DOHH2 (cell line): ENCODE measurements at regions not wholly inside any gene's neighbourhood (a gene's known extent, or its start where the extent isn't known, plus 50 kb on each side); places are given as distances from the start of the nearest gene placed in this dataset.

Experiments
- H3F3A ChIP-seq: fragments of 200-600 bp; sonication (generic), shearing (Covaris generic); 2 replicates; pipeline ENCODE4 v1.6.0; 2016; ENCODE audit warnings: antibody characterized with exemption, mild to moderate bottlenecking; ENCODE audit not compliant: control insufficient read depth, insufficient read depth
- H3K27ac ChIP-seq: fragments of 200-600 bp; sonication (generic); 2 replicates; pipeline ENCODE4 v1.5.1; 2014; ENCODE audit warnings: low read depth, mild to moderate bottlenecking, low read length, moderate library complexity
- H3K27me3 ChIP-seq: fragments of 200-600 bp; sonication (generic); 2 replicates; pipeline ENCODE4 v1.6.1; 2014; ENCODE audit warnings: mild to moderate bottlenecking, low read length, mixed read lengths; ENCODE audit not compliant: control insufficient read depth
- H3K36me3 ChIP-seq: fragments of 200-600 bp; sonication (generic); 2 replicates; pipeline ENCODE4 v1.6.1; 2014; ENCODE audit warnings: mild to moderate bottlenecking, low read length, moderate library complexity, mixed read lengths; ENCODE audit not compliant: control insufficient read depth
- H3K4me1 ChIP-seq: fragments of 200-600 bp; sonication (generic); 2 replicates; pipeline ENCODE4 v1.6.1; 2014; ENCODE audit warnings: mild to moderate bottlenecking, low read length, mixed read lengths; ENCODE audit not compliant: control insufficient read depth
- H3K4me2 ChIP-seq: fragments of 200-600 bp; sonication (generic); 2 replicates; pipeline ENCODE4 v1.6.0; 2014; ENCODE audit warnings: mild to moderate bottlenecking, low read length, moderate library complexity
- H3K4me3 ChIP-seq: fragments of 200-600 bp; sonication (generic); 2 replicates; pipeline ENCODE4 v1.5.1; 2014; ENCODE audit warnings: mild to moderate bottlenecking, low read length, mixed read lengths
- H3K79me2 ChIP-seq: fragments of 200-600 bp; sonication (generic); 2 replicates; pipeline ENCODE4 v1.6.1; 2014; ENCODE audit warnings: mild to moderate bottlenecking, low read length, mixed read lengths; ENCODE audit not compliant: control insufficient read depth
- H3K9me2 ChIP-seq: fragments of 200-600 bp; sonication (generic); replicated peaks from 2 replicates; pipeline ENCODE4 v1.6.1; 2014; ENCODE audit warnings: mild to moderate bottlenecking, low read length, mixed read lengths; ENCODE audit not compliant: control insufficient read depth
- H3K9me3 ChIP-seq: fragments of 200-600 bp; sonication (generic); 2 replicates; pipeline ENCODE4 v1.6.1; 2014; ENCODE audit warnings: antibody characterized with exemption, low read length, mixed read lengths; ENCODE audit not compliant: control insufficient read depth, insufficient read depth
- H4K20me1 ChIP-seq: fragments of 200-600 bp; sonication (generic); 2 replicates; pipeline ENCODE4 v1.6.0; 2014; ENCODE audit warnings: low read depth, mild to moderate bottlenecking, antibody characterized with exemption, low read length, moderate library complexity; ENCODE audit not compliant: control insufficient read depth, insufficient read depth
- CTCF ChIP-seq: fragments of 200-600 bp; sonication (generic); IDR thresholded peaks from one replicate; pipeline ENCODE4 v1.5.1; 2014; ENCODE audit warnings: antibody characterized with exemption, mild to moderate bottlenecking, low read depth, low read length; ENCODE audit not compliant: poor library complexity, severe bottlenecking
- EZH2phosphoT487 ChIP-seq: fragments of 200-600 bp; sonication (generic); IDR thresholded peaks from 2 replicates; pipeline ENCODE4 v1.6.1; 2017; ENCODE audit warnings: borderline replicate concordance, mild to moderate bottlenecking, antibody characterized with exemption, low read length, moderate library complexity, mixed read lengths

GRCh38 chr5:152864991-152865390 lies 459.9 kb upstream of the NMUR2 start:
- TF ChIP-seq CTCF (no peak), EZH2phosphoT487 (no peak)
- Histone ChIP-seq H3K79me2 (no peaks in the 10 kb centered on the region), H3K27ac (no peak overlapping the region), H3K4me3 (no peak overlapping the region), H3K9me3 (no peaks in the 10 kb centered on the region), H4K20me1 (no peaks in the 10 kb centered on the region), H3K36me3 (no peaks in the 10 kb centered on the region), H3K4me2 (no peak overlapping the region), H3K4me1 (no peaks in the 10 kb centered on the region), H3K27me3 (no peaks in the 10 kb centered on the region), H3F3A (no peaks in the 10 kb centered on the region), H3K9me2 (no peaks in the 10 kb centered on the region)

GRCh38 chr5:152869971-152870370 lies 464.9 kb upstream of the NMUR2 start:
- Histone ChIP-seq H3K4me2 (no peak overlapping the region), H3K36me3 (no peaks in the 10 kb centered on the region), H3K4me1 (no peaks in the 10 kb centered on the region), H3F3A (no peaks in the 10 kb centered on the region), H4K20me1 (no peaks in the 10 kb centered on the region), H3K27ac (no peak overlapping the region), H3K27me3 (no peaks in the 10 kb centered on the region), H3K4me3 (no peak overlapping the region), H3K79me2 (no peaks in the 10 kb centered on the region), H3K9me3 (no peaks in the 10 kb centered on the region), H3K9me2 (no peaks in the 10 kb centered on the region)
- TF ChIP-seq EZH2phosphoT487 (no peak), CTCF (no peak)

- no peaks in the 10 kb centered on the region for H3K27me3 ChIP-seq
- H3K27ac ChIP-seq, result no peak overlapping the region
- TF ChIP-seq CTCF, result no peak
- no peak for TF ChIP-seq EZH2phosphoT487
Observed at GRCh38 chr5:152882621-152883020, 477.5 kb upstream of the NMUR2 start.

More at GRCh38 chr5:152882621-152883020, 477.5 kb upstream of the NMUR2 start:
- no peaks in the 10 kb centered on the region for H4K20me1 ChIP-seq
- H3K79me2 ChIP-seq, result no peaks in the 10 kb centered on the region
- H3K9me3 ChIP-seq, result no peaks in the 10 kb centered on the region
- no peak overlapping the region for H3K4me3 ChIP-seq
- no peak overlapping the region for H3K4me2 ChIP-seq
- no peaks in the 10 kb centered on the region for H3F3A ChIP-seq
- no peaks in the 10 kb centered on the region for H3K9me2 ChIP-seq
- H3K36me3 ChIP-seq, result no peaks in the 10 kb centered on the region
- H3K4me1 ChIP-seq, result no peaks in the 10 kb centered on the region
